Loucy (cell line): ENCODE measurements at regions not wholly inside any gene's neighbourhood (a gene's known extent, or its start where the extent isn't known, plus 50 kb on each side); places are given as distances from the start of the nearest gene placed in this dataset.

Source experiments
- H2AFZ ChIP-seq: fragments of 200-600 bp; sonication (generic); 2 replicates; pipeline ENCODE4 v1.6.0; 2016; ENCODE audit warnings: antibody characterized with exemption, mild to moderate bottlenecking, low read length, moderate library complexity
- H3F3A ChIP-seq: fragments of 200-600 bp; 2 replicates; pipeline ENCODE4 v1.6.0; 2016; ENCODE audit warnings: antibody characterized with exemption, low read depth, mild to moderate bottlenecking
- H3K27me3 ChIP-seq: fragments of 200-600 bp; sonication (generic); 2 replicates; pipeline ENCODE4 v1.6.1; 2014; ENCODE audit warnings: low read length, mild to moderate bottlenecking; ENCODE audit not compliant: insufficient read depth, poor library complexity, severe bottlenecking
- H3K36me3 ChIP-seq: fragments of 200-600 bp; sonication (generic); 2 replicates; pipeline ENCODE4 v1.6.1; 2016; ENCODE audit warnings: low read length; ENCODE audit not compliant: insufficient read depth
- H3K4me1 ChIP-seq: fragments of 200-600 bp; sonication (generic); 2 replicates; pipeline ENCODE4 v1.5.1; 2014; ENCODE audit warnings: low read length, mild to moderate bottlenecking; ENCODE audit not compliant: insufficient read depth, poor library complexity, severe bottlenecking
- H3K4me2 ChIP-seq: fragments of 200-600 bp; sonication (generic); 2 replicates; pipeline ENCODE4 v1.6.0; 2014; ENCODE audit warnings: antibody characterized with exemption, low read length, low read depth, mild to moderate bottlenecking; ENCODE audit not compliant: poor library complexity, severe bottlenecking
- H3K4me3 ChIP-seq: fragments of 200-600 bp; sonication (generic); 2 replicates; pipeline ENCODE4 v1.5.1; 2014; ENCODE audit warnings: low read length, mild to moderate bottlenecking, mixed read lengths; ENCODE audit not compliant: poor library complexity, severe bottlenecking
- H3K79me2 ChIP-seq: fragments of 200-600 bp; sonication (generic); 2 replicates; pipeline ENCODE4 v1.6.1; 2014; ENCODE audit warnings: low read length; ENCODE audit not compliant: insufficient read depth
- H3K9ac ChIP-seq: fragments of 200-600 bp; sonication (generic); 2 replicates; pipeline ENCODE4 v1.6.0; 2014; ENCODE audit warnings: mild to moderate bottlenecking, low read depth, low read length, moderate library complexity; ENCODE audit not compliant: poor library complexity, severe bottlenecking
- H3K9me2 ChIP-seq: fragments of 200-600 bp; sonication (generic); replicated peaks from 2 replicates; pipeline ENCODE4 v1.6.1; 2016; ENCODE audit warnings: low read depth, low read length, mixed read lengths
- H3K9me3 ChIP-seq: fragments of 200-600 bp; sonication (generic); 2 replicates; pipeline ENCODE4 v1.6.1; 2014; ENCODE audit warnings: mild to moderate bottlenecking, antibody characterized with exemption, low read length, low read depth; ENCODE audit not compliant: insufficient read depth
- H4K20me1 ChIP-seq: fragments of 200-600 bp; sonication (generic); 2 replicates; pipeline ENCODE4 v1.6.0; 2014; ENCODE audit warnings: antibody characterized with exemption, low read length, mild to moderate bottlenecking; ENCODE audit not compliant: insufficient read depth, poor library complexity, severe bottlenecking
- EZH2phosphoT487 ChIP-seq: fragments of 200-600 bp; IDR thresholded peaks from 2 replicates; pipeline ENCODE4 v1.6.1; 2018; ENCODE audit warnings: antibody characterized with exemption, mild to moderate bottlenecking, moderate library complexity, borderline replicate concordance
- TF ChIP-seq, protein P1 (sequence below): fragments of 200-600 bp; sonication (generic); conservative IDR thresholded peaks from 2 replicates; pipeline ENCODE4 v1.5.1; 2014; ENCODE audit warnings: mild to moderate bottlenecking, antibody characterized with exemption, low read length

DNA sequence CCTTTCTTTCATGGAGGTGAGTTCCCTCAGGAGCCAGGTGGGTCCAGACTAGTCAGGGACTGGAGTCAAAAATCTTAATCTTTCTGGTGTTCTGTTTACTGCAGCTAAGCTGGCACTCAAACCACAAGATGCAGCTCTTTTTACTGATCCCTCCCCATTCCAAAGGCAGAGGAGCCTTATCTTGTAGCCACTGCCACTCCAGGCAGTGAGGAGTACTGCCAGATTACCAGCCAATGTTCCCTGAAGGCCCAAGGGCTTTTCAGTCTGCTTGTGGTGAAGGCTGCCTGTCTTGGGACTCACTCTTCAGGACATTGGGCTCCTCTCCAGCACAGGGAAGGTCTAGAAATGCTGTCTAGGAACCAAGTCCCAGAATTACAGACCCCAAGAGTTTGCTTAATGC lies 490.4 kb upstream of the ADGRB3 start:
- no peaks in the 10 kb centered on the region for H3K36me3 ChIP-seq
- H3K4me2 ChIP-seq = no peak overlapping the region
- no peaks in the 10 kb centered on the region for H4K20me1 ChIP-seq
- H3K9me3 ChIP-seq = 0 out of 2 replicates have a peak, but pooled peaks cover 3% of the 10 kb centered on the region
- no peaks in the 10 kb centered on the region for H3K27me3 ChIP-seq
- H3K9me2 ChIP-seq = no peaks in the 10 kb centered on the region
- TF ChIP-seq EZH2phosphoT487 = no peak
- TF ChIP-seq, protein P1, sequence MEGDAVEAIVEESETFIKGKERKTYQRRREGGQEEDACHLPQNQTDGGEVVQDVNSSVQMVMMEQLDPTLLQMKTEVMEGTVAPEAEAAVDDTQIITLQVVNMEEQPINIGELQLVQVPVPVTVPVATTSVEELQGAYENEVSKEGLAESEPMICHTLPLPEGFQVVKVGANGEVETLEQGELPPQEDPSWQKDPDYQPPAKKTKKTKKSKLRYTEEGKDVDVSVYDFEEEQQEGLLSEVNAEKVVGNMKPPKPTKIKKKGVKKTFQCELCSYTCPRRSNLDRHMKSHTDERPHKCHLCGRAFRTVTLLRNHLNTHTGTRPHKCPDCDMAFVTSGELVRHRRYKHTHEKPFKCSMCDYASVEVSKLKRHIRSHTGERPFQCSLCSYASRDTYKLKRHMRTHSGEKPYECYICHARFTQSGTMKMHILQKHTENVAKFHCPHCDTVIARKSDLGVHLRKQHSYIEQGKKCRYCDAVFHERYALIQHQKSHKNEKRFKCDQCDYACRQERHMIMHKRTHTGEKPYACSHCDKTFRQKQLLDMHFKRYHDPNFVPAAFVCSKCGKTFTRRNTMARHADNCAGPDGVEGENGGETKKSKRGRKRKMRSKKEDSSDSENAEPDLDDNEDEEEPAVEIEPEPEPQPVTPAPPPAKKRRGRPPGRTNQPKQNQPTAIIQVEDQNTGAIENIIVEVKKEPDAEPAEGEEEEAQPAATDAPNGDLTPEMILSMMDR = no peak
- H3K79me2 ChIP-seq = no peaks in the 10 kb centered on the region
- H3K9ac ChIP-seq = no peak overlapping the region
- no peaks in the 10 kb centered on the region for H3F3A ChIP-seq
- no peak overlapping the region for H2AFZ ChIP-seq
- H3K4me3 ChIP-seq = no peak overlapping the region
- no peaks in the 10 kb centered on the region for H3K4me1 ChIP-seq

DNA sequence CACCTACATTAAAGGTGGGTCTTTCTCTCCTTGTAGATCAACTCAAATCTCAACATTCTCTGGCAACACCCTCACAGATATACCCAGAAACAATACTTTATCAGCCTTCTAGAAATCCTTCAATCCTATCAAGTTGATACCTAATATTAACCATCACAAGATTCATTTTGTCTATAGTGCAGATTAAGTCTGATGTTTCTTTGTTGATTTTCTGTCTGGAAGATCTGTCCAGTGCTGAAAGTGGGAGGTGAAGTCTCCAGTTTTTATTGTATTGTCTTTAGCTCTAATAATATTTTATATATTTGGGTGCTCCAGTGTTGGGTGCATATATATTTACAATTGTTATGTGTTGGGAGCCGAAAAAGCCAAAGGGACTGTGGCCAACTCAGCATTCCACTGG lies 493.9 kb upstream of the ADGRB3 start:
- Histone ChIP-seq H3K27me3 (no peaks in the 10 kb centered on the region), H3K4me2 (no peak overlapping the region), H3F3A (no peaks in the 10 kb centered on the region), H3K4me1 (no peaks in the 10 kb centered on the region), H3K9ac (no peak overlapping the region), H2AFZ (no peak overlapping the region), H4K20me1 (no peaks in the 10 kb centered on the region), H3K9me3 (0 out of 2 replicates have a peak, but pooled peaks cover 3% of the 10 kb centered on the region), H3K4me3 (no peak overlapping the region), H3K79me2 (no peaks in the 10 kb centered on the region), H3K36me3 (no peaks in the 10 kb centered on the region), H3K9me2 (no peaks in the 10 kb centered on the region)
- TF ChIP-seq EZH2phosphoT487 = no peak
- TF ChIP-seq, protein P1 = no peak

DNA sequence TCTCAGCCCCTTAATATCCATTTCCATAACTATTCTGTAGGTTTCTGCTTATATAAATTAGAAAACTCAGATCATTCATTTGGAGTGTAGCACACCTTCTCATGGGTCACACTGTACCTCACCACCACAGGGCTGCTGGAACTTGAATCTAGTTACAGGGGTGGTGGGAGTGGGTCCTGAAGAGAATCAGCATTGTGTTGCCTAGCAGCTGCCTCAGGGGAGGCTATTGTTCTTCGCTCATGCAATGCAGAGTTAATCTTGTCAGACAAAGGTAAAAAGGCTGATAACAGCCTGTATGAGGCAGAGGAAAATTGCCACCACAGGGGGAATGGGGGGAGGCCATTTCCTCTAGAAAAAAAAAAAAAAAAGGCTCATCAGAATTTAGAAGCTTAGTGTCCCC lies 496.0 kb upstream of the ADGRB3 start:
- H3K9me2 ChIP-seq = no peaks in the 10 kb centered on the region
- H3K4me1 ChIP-seq = no peaks in the 10 kb centered on the region
- no peak overlapping the region for H3K4me2 ChIP-seq
- H3K9ac ChIP-seq = no peak overlapping the region
- no peaks in the 10 kb centered on the region for H3K36me3 ChIP-seq
- no peaks in the 10 kb centered on the region for H3K27me3 ChIP-seq
- no peaks in the 10 kb centered on the region for H3K9me3 ChIP-seq
- H3K79me2 ChIP-seq = no peaks in the 10 kb centered on the region
- H2AFZ ChIP-seq = no peak overlapping the region
- no peaks in the 10 kb centered on the region for H4K20me1 ChIP-seq
- H3F3A ChIP-seq = no peaks in the 10 kb centered on the region
- TF ChIP-seq EZH2phosphoT487 = no peak
- TF ChIP-seq, protein P1 = no peak
- no peak overlapping the region for H3K4me3 ChIP-seq
